Liver (tissue), 8 donors: ENCODE measurements at regions not wholly inside any gene's neighbourhood (a gene's known extent, or its start where the extent isn't known, plus 50 kb on each side); places are given as distances from the start of the nearest gene placed in this dataset.

ENCODE experiments used
- DNase-seq: peaks from one replicate; pipeline ENCODE4 v3.0.0-alpha.2; 2017; ENCODE audit warnings: low spot score
- H3K27ac ChIP-seq, 2 donors: one replicate each; pipeline ENCODE4 v1.7.0; 2013; ENCODE audit warnings: inconsistent platforms in 2 of 2, low read length in 2 of 2, control low read depth in 1 of 2, low read depth in 1 of 2, mild to moderate bottlenecking in 1 of 2
- H3K27me3 ChIP-seq, 4 donors: one replicate each; pipeline versions ENCODE4 v1.6.1 to v1.7.0; 2013; ENCODE audit warnings: low read length in 3 of 4, inconsistent platforms in 1 of 4, mild to moderate bottlenecking in 1 of 4, moderate library complexity in 1 of 4; ENCODE audit not compliant: control insufficient read depth in 4 of 4, insufficient read depth in 4 of 4
- H3K36me3 ChIP-seq, 4 donors: one replicate each; pipeline versions ENCODE4 v1.6.1 to v1.7.0; 2013; ENCODE audit warnings: low read length in 3 of 4, mild to moderate bottlenecking in 3 of 4, low read depth in 1 of 4, moderate library complexity in 1 of 4; ENCODE audit not compliant: control insufficient read depth in 4 of 4, insufficient read depth in 3 of 4
- H3K4me1 ChIP-seq, 4 donors: one replicate each; pipeline versions ENCODE4 v1.6.1 to v1.7.0; 2013; ENCODE audit warnings: low read length in 3 of 4, mild to moderate bottlenecking in 3 of 4, moderate library complexity in 1 of 4; ENCODE audit not compliant: control insufficient read depth in 4 of 4, insufficient read depth in 4 of 4
- H3K4me3 ChIP-seq, 3 donors: one replicate each; pipeline versions ENCODE4 v1.6.1 to v1.7.0; 2013; ENCODE audit warnings: low read length in 3 of 3, control low read depth in 1 of 3, low read depth in 1 of 3, mild to moderate bottlenecking in 1 of 3
- H3K9ac ChIP-seq, 2 donors: one replicate each; pipeline ENCODE4 v1.7.0; 2013; ENCODE audit warnings: low read length in 2 of 2, mild to moderate bottlenecking in 2 of 2, moderate library complexity in 2 of 2, control low read depth in 1 of 2, low read depth in 1 of 2
- H3K9me3 ChIP-seq, 4 donors: one replicate each; pipeline versions ENCODE4 v1.6.1 to v1.7.0; 2013; ENCODE audit warnings: low read length in 3 of 4; ENCODE audit not compliant: control insufficient read depth in 4 of 4
- EGR1 ChIP-seq, 2 donors: IDR thresholded peaks; 2 replicates each; pipeline ENCODE4 v1.6.1; 2016 to 2018; ENCODE audit warnings: antibody characterized with exemption in 2 of 2, low read depth in 2 of 2
- FOXA1 ChIP-seq: IDR thresholded peaks from 2 replicates; pipeline ENCODE4 v1.6.1; 2016; ENCODE audit warnings: antibody characterized with exemption
- FOXA2 ChIP-seq: IDR thresholded peaks from 2 replicates; pipeline ENCODE4 v1.6.1; 2016; ENCODE audit warnings: antibody characterized with exemption
- GABPA ChIP-seq, 2 donors: IDR thresholded peaks in 1 of 2; conservative IDR thresholded peaks in 1 of 2; 2 replicates each; pipeline ENCODE4 v1.6.1; 2016; ENCODE audit warnings: antibody characterized with exemption in 2 of 2, mild to moderate bottlenecking in 1 of 2, moderate library complexity in 1 of 2
- HNF4A ChIP-seq, 2 donors: conservative IDR thresholded peaks; 2 replicates each; pipeline ENCODE4 v1.6.1; 2016; ENCODE audit warnings: antibody characterized with exemption in 2 of 2, mild to moderate bottlenecking in 2 of 2
- HNF4G ChIP-seq: IDR thresholded peaks from 2 replicates; pipeline ENCODE4 v1.6.1; 2016; ENCODE audit warnings: antibody characterized with exemption
- JUND ChIP-seq, 2 donors: IDR thresholded peaks; 2 replicates each; pipeline ENCODE4 v1.6.1; 2016; ENCODE audit warnings: antibody characterized with exemption in 2 of 2
- NR2F2 ChIP-seq: IDR thresholded peaks from 2 replicates; pipeline ENCODE4 v1.6.1; 2016; ENCODE audit warnings: antibody characterized with exemption
- RAD21 ChIP-seq, 2 donors: IDR thresholded peaks; 2 replicates each; pipeline ENCODE4 v1.6.1; 2016; ENCODE audit warnings: antibody characterized with exemption in 2 of 2, mild to moderate bottlenecking in 2 of 2
- RXRA ChIP-seq, 2 donors: IDR thresholded peaks; 2 replicates each; pipeline ENCODE4 v1.6.1; 2017 to 2018; ENCODE audit warnings: antibody characterized with exemption in 2 of 2, mild to moderate bottlenecking in 1 of 2
- SP1 ChIP-seq: IDR thresholded peaks from 2 replicates; pipeline ENCODE4 v1.6.1; 2018; ENCODE audit warnings: antibody characterized with exemption, mild to moderate bottlenecking
- TAF1 ChIP-seq: conservative IDR thresholded peaks from 2 replicates; pipeline ENCODE4 v1.6.1; 2016; ENCODE audit warnings: antibody characterized with exemption, mild to moderate bottlenecking
- YY1 ChIP-seq: IDR thresholded peaks from 2 replicates; pipeline ENCODE4 v1.6.1; 2016; ENCODE audit warnings: antibody characterized with exemption, mild to moderate bottlenecking
- WGBS: extraction: QIAGEN DNeasy Blood & Tissue Kit; methylation state at CpG from one replicate; pipeline ENCODE4 v1.1.7; 2013; 5-methylcytosine and 5-hydroxymethylcytosine counted together
- TF ChIP-seq, protein P1 (sequence below): IDR thresholded peaks from 2 replicates; pipeline ENCODE4 v1.6.1; 2016; ENCODE audit warnings: antibody characterized with exemption
- TF ChIP-seq, protein P2 (sequence below): IDR thresholded peaks from 2 replicates; pipeline ENCODE4 v1.6.1; 2016; ENCODE audit warnings: antibody characterized with exemption
- TF ChIP-seq, protein P3 (sequence below): fragments of 150-350 bp; IDR thresholded peaks from 2 replicates; pipeline ENCODE4 v1.5.1; 2017; ENCODE audit warnings: improper control_type of control experiment, low read depth, low read length; ENCODE audit not compliant: missing input control
- TF ChIP-seq, protein P4 (sequence below): IDR thresholded peaks from 2 replicates; pipeline ENCODE4 v1.6.1; 2016; ENCODE audit warnings: antibody characterized with exemption, mild to moderate bottlenecking
- TF ChIP-seq, protein P5 (sequence below): IDR thresholded peaks from 2 replicates; pipeline ENCODE4 v1.6.1; 2016; ENCODE audit warnings: antibody characterized with exemption
- donor health status: healthy.
- donor health status: healthy.
- donor health status: healthy.
- donor health status: healthy.
- donor health status: healthy.

DNA sequence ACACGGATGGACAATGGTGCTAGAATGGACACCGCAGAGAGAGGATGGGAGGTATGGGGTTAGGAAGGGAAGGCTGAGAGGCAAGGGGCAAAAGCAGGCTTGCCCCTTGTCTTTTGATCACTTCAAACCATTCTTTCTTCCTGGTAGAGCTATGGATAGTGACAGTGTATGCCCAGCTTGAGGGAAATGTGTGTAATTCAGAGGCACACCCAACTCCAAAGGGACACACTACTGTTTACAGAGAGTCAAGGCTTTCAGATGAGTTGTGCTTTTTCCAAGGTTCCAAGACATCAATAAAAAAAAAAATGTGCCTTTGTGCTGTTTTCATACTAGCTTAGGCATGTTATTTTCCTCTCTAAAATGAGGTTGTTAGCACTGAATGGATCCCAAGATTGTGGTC is 185.0 kb downstream of the MCHR2 start:
- no peak for DNase-seq
- Histone ChIP-seq H3K36me3 (no peaks in the 10 kb centered on the region), H3K4me3 (no peak overlapping the region), H3K9ac (no peak overlapping the region), H3K27ac (no peak overlapping the region), H3K9me3 (no peaks in the 10 kb centered on the region), H3K27me3 (peaks cover 0 to 7% (median 1%) of the 10 kb centered on the region in 4 donors), H3K4me1 (no peaks in the 10 kb centered on the region)
- 61% methylated on average over 2 of the region's 2 CpGs for WGBS
- no peak for TF ChIP-seq FOXA1
- TF ChIP-seq RAD21 (IDR thresholded peaks at IDR 0.05), result no peak
- TF ChIP-seq, protein P1, sequence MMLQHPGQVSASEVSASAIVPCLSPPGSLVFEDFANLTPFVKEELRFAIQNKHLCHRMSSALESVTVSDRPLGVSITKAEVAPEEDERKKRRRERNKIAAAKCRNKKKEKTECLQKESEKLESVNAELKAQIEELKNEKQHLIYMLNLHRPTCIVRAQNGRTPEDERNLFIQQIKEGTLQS, result no peak
- no peak for TF ChIP-seq GABPA (IDR thresholded peaks at IDR 0.05 in 1 of 2, conservative IDR thresholded peaks at IDR 0.05 in 1 of 2)
- TF ChIP-seq, protein P2, sequence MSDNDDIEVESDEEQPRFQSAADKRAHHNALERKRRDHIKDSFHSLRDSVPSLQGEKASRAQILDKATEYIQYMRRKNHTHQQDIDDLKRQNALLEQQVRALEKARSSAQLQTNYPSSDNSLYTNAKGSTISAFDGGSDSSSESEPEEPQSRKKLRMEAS, result no peak
- no peak for TF ChIP-seq FOXA2
- TF ChIP-seq RXRA (IDR thresholded peaks at IDR 0.05), result no peak
- TF ChIP-seq, protein P3, sequence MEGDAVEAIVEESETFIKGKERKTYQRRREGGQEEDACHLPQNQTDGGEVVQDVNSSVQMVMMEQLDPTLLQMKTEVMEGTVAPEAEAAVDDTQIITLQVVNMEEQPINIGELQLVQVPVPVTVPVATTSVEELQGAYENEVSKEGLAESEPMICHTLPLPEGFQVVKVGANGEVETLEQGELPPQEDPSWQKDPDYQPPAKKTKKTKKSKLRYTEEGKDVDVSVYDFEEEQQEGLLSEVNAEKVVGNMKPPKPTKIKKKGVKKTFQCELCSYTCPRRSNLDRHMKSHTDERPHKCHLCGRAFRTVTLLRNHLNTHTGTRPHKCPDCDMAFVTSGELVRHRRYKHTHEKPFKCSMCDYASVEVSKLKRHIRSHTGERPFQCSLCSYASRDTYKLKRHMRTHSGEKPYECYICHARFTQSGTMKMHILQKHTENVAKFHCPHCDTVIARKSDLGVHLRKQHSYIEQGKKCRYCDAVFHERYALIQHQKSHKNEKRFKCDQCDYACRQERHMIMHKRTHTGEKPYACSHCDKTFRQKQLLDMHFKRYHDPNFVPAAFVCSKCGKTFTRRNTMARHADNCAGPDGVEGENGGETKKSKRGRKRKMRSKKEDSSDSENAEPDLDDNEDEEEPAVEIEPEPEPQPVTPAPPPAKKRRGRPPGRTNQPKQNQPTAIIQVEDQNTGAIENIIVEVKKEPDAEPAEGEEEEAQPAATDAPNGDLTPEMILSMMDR, result no peak
- TF ChIP-seq EGR1 (IDR thresholded peaks at IDR 0.05; ENCODE audit: low read depth in 2 of 2), result no peak
- TF ChIP-seq, protein P4, sequence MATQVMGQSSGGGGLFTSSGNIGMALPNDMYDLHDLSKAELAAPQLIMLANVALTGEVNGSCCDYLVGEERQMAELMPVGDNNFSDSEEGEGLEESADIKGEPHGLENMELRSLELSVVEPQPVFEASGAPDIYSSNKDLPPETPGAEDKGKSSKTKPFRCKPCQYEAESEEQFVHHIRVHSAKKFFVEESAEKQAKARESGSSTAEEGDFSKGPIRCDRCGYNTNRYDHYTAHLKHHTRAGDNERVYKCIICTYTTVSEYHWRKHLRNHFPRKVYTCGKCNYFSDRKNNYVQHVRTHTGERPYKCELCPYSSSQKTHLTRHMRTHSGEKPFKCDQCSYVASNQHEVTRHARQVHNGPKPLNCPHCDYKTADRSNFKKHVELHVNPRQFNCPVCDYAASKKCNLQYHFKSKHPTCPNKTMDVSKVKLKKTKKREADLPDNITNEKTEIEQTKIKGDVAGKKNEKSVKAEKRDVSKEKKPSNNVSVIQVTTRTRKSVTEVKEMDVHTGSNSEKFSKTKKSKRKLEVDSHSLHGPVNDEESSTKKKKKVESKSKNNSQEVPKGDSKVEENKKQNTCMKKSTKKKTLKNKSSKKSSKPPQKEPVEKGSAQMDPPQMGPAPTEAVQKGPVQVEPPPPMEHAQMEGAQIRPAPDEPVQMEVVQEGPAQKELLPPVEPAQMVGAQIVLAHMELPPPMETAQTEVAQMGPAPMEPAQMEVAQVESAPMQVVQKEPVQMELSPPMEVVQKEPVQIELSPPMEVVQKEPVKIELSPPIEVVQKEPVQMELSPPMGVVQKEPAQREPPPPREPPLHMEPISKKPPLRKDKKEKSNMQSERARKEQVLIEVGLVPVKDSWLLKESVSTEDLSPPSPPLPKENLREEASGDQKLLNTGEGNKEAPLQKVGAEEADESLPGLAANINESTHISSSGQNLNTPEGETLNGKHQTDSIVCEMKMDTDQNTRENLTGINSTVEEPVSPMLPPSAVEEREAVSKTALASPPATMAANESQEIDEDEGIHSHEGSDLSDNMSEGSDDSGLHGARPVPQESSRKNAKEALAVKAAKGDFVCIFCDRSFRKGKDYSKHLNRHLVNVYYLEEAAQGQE, result no peak
- no peak for TF ChIP-seq JUND (IDR thresholded peaks at IDR 0.05)
- TF ChIP-seq TAF1, result no peak
- TF ChIP-seq NR2F2, result no peak
- TF ChIP-seq YY1, result no peak
- TF ChIP-seq, protein P5, sequence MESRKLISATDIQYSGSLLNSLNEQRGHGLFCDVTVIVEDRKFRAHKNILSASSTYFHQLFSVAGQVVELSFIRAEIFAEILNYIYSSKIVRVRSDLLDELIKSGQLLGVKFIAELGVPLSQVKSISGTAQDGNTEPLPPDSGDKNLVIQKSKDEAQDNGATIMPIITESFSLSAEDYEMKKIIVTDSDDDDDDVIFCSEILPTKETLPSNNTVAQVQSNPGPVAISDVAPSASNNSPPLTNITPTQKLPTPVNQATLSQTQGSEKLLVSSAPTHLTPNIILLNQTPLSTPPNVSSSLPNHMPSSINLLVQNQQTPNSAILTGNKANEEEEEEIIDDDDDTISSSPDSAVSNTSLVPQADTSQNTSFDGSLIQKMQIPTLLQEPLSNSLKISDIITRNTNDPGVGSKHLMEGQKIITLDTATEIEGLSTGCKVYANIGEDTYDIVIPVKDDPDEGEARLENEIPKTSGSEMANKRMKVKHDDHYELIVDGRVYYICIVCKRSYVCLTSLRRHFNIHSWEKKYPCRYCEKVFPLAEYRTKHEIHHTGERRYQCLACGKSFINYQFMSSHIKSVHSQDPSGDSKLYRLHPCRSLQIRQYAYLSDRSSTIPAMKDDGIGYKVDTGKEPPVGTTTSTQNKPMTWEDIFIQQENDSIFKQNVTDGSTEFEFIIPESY, result no peak
- TF ChIP-seq HNF4A (conservative IDR thresholded peaks at IDR 0.05), result no peak
- TF ChIP-seq HNF4G, result no peak
- TF ChIP-seq SP1, result no peak
